ENCODE measurements at regions not wholly inside any gene's neighbourhood (a gene's known extent, or its start where the extent isn't known, plus 50 kb on each side); places are given as distances from the start of the nearest gene placed in this dataset.
"Not testable (repeated sequence)": the region's sequence is repeated elsewhere in the genome, so short reads cannot be mapped to it uniquely, and the experiment has no call there.

- not testable (repeated sequence) for TF ChIP-seq CREB1 (CRISPR knock-in tag; IDR thresholded peaks at IDR 0.05); FOXJ3 (CRISPR knock-in tag; IDR thresholded peaks at IDR 0.05; ENCODE audit: borderline replicate concordance); CTCF (IDR thresholded peaks at IDR 0.05); ETV6 (CRISPR knock-in tag; IDR thresholded peaks at IDR 0.05); RELA (CRISPR knock-in tag; IDR thresholded peaks at IDR 0.05; ENCODE audit: borderline replicate concordance); ZNF396 (CRISPR knock-in tag; IDR thresholded peaks at IDR 0.05; ENCODE audit: borderline replicate concordance); ELF4 (CRISPR knock-in tag; IDR thresholded peaks at IDR 0.05; ENCODE audit: low read depth); ZNF121 (CRISPR knock-in tag; IDR thresholded peaks at IDR 0.05)
- TF ChIP-seq, protein P1, sequence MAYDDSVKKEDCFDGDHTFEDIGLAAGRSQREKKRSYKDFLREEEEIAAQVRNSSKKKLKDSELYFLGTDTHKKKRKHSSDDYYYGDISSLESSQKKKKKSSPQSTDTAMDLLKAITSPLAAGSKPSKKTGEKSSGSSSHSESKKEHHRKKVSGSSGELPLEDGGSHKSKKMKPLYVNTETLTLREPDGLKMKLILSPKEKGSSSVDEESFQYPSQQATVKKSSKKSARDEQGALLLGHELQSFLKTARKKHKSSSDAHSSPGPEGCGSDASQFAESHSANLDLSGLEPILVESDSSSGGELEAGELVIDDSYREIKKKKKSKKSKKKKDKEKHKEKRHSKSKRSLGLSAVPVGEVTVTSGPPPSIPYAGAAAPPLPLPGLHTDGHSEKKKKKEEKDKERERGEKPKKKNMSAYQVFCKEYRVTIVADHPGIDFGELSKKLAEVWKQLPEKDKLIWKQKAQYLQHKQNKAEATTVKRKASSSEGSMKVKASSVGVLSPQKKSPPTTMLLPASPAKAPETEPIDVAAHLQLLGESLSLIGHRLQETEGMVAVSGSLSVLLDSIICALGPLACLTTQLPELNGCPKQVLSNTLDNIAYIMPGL (CRISPR knock-in tag; IDR thresholded peaks at IDR 0.05) = not testable (repeated sequence)
- TF ChIP-seq, protein P2, sequence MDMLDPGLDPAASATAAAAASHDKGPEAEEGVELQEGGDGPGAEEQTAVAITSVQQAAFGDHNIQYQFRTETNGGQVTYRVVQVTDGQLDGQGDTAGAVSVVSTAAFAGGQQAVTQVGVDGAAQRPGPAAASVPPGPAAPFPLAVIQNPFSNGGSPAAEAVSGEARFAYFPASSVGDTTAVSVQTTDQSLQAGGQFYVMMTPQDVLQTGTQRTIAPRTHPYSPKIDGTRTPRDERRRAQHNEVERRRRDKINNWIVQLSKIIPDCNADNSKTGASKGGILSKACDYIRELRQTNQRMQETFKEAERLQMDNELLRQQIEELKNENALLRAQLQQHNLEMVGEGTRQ (CRISPR knock-in tag; IDR thresholded peaks at IDR 0.05) = not testable (repeated sequence)
- TF ChIP-seq, protein P3, sequence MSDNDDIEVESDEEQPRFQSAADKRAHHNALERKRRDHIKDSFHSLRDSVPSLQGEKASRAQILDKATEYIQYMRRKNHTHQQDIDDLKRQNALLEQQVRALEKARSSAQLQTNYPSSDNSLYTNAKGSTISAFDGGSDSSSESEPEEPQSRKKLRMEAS (CRISPR knock-in tag; IDR thresholded peaks at IDR 0.05) = not testable (repeated sequence)
- TF ChIP-seq, protein P4, sequence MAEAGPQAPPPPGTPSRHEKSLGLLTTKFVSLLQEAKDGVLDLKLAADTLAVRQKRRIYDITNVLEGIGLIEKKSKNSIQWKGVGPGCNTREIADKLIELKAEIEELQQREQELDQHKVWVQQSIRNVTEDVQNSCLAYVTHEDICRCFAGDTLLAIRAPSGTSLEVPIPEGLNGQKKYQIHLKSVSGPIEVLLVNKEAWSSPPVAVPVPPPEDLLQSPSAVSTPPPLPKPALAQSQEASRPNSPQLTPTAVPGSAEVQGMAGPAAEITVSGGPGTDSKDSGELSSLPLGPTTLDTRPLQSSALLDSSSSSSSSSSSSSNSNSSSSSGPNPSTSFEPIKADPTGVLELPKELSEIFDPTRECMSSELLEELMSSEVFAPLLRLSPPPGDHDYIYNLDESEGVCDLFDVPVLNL (CRISPR knock-in tag; IDR thresholded peaks at IDR 0.05; ENCODE audit: borderline replicate concordance, low read depth) = not testable (repeated sequence)
- TF ChIP-seq, protein P5, sequence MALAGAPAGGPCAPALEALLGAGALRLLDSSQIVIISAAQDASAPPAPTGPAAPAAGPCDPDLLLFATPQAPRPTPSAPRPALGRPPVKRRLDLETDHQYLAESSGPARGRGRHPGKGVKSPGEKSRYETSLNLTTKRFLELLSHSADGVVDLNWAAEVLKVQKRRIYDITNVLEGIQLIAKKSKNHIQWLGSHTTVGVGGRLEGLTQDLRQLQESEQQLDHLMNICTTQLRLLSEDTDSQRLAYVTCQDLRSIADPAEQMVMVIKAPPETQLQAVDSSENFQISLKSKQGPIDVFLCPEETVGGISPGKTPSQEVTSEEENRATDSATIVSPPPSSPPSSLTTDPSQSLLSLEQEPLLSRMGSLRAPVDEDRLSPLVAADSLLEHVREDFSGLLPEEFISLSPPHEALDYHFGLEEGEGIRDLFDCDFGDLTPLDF (CRISPR knock-in tag; IDR thresholded peaks at IDR 0.05) = not testable (repeated sequence)
- TF ChIP-seq, protein P6, sequence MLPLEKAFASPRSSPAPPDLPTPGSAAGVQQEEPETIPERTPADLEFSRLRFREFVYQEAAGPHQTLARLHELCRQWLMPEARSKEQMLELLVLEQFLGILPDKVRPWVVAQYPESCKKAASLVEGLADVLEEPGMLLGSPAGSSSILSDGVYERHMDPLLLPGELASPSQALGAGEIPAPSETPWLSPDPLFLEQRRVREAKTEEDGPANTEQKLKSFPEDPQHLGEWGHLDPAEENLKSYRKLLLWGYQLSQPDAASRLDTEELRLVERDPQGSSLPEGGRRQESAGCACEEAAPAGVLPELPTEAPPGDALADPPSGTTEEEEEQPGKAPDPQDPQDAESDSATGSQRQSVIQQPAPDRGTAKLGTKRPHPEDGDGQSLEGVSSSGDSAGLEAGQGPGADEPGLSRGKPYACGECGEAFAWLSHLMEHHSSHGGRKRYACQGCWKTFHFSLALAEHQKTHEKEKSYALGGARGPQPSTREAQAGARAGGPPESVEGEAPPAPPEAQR (CRISPR knock-in tag; IDR thresholded peaks at IDR 0.05) = not testable (repeated sequence)
Observed at GRCh38 chrX:84856791-84857190, 146.9 kb upstream of the APOOL start.
